ENCODE measurements at regions not wholly inside any gene's neighbourhood (a gene's known extent, or its start where the extent isn't known, plus 50 kb on each side); places are given as distances from the start of the nearest gene placed in this dataset.

- no peak overlapping the region for H3K4me2 ChIP-seq (ENCODE audit: insufficient read depth, insufficient read length, low read length)
- no peak for TF ChIP-seq CTCF (conservative IDR thresholded peaks at IDR 0.05)
- no peaks in the 10 kb centered on the region for H3K23me2 ChIP-seq (ENCODE audit: insufficient read length, low read depth, low read length, poor library complexity, severe bottlenecking)
- H3K4me1 ChIP-seq (ENCODE audit: insufficient read depth, low read length): peaks cover 4% of the 10 kb centered on the region; the same call in 1 of the 2 replicates
- no peaks in the 10 kb centered on the region for H3K79me1 ChIP-seq (ENCODE audit: insufficient read depth, low read depth, low read length, poor library complexity, severe bottlenecking)
- H2AFZ ChIP-seq (ENCODE audit: low read length): no peak overlapping the region
- Mint-ChIP-seq H3K4me3 (no peak overlapping the region), H3K4me1 (peaks cover 28 to 35% of the 10 kb centered on the region in 2 experiments), H3K27ac (no peak overlapping the region; a peak in 1 of 7 replicates), H3K9me3 (no peaks in the 10 kb centered on the region), H3K36me3 (ENCODE audit: insufficient read depth in 1 of 3, low read depth in 3 of 3) (no peaks in the 10 kb centered on the region), H3K27me3 (ENCODE audit: low read depth) (no peaks in the 10 kb centered on the region)
- H2BK20ac ChIP-seq (ENCODE audit: low read depth, low read length, poor library complexity, severe bottlenecking): no peak overlapping the region
- no peak overlapping the region for H3K18ac ChIP-seq (ENCODE audit: insufficient read length, low read depth, low read length)
- no peak overlapping the region for H4K91ac ChIP-seq (ENCODE audit: insufficient read length, low read depth, low read length)
- H2BK5ac ChIP-seq (ENCODE audit: insufficient read length, low read length): no peak overlapping the region
- no peak overlapping the region for H3K56ac ChIP-seq (ENCODE audit: insufficient read length, low read depth, low read length)
- H3K4ac ChIP-seq (ENCODE audit: low read depth, low read length): no peak overlapping the region
- no peaks in the 10 kb centered on the region for H4K20me1 ChIP-seq (ENCODE audit: control insufficient read depth, insufficient read depth, insufficient read length)
- no peak for DNase-seq
- H2BK15ac ChIP-seq (ENCODE audit: low read depth, low read length): no peak overlapping the region
- H3K23ac ChIP-seq (ENCODE audit: insufficient read length, low read depth, low read length): no peak overlapping the region
- no peak overlapping the region for H2BK12ac ChIP-seq (ENCODE audit: insufficient read length, low read depth, low read length)
- no peak overlapping the region for H4K5ac ChIP-seq (ENCODE audit: insufficient read length, low read depth, low read length)
- no peak overlapping the region for H3K27ac ChIP-seq (ENCODE audit: insufficient read length, low read depth, low read length)
- no peak overlapping the region for H4K8ac ChIP-seq (replicated peaks; ENCODE audit: insufficient read length, low read depth, low read length)
- H2BK120ac ChIP-seq (ENCODE audit: low read depth, low read length, poor library complexity, severe bottlenecking): no peak overlapping the region
- no peak overlapping the region for H3K9ac ChIP-seq (ENCODE audit: extremely low read depth, insufficient read length, low read length)
- H3K14ac ChIP-seq (ENCODE audit: insufficient read depth, low read length): no peak overlapping the region
- no CpG with 5 or more reads among the region's 5 CpGs for WGBS (ENCODE audit: extremely low coverage, insufficient read length, low lambda C conversion rate)
- no peaks in the 10 kb centered on the region for H3K27me3 ChIP-seq (ENCODE audit: insufficient read depth, low read length)
- H3K79me2 ChIP-seq (ENCODE audit: insufficient read depth, low read length): no peaks in the 10 kb centered on the region
- no peaks in the 10 kb centered on the region for H3K9me3 ChIP-seq (ENCODE audit: control insufficient read depth, low read depth, low read length)
- H3T11ph ChIP-seq (ENCODE audit: low read length): no peak overlapping the region
- no peak overlapping the region for H2AK5ac ChIP-seq (ENCODE audit: insufficient read length, low read length)
Observed at GRCh38 chr5:31100781-31101310, 92.6 kb upstream of the CDH6 start.

Data from H9 (cell line).